HepG2 (cell line): ENCODE measurements at regions not wholly inside any gene's neighbourhood (a gene's known extent, or its start where the extent isn't known, plus 50 kb on each side); places are given as distances from the start of the nearest gene placed in this dataset.
A peak's percentile ranks its signal among the peaks of the same experiment; 100 is the strongest.

Experiments used
- ATAC-seq: fragments of 200-7000 bp; cut with Tn5 transposase; 3 replicates; pipeline ENCODE4 v1.9.1; 2020; ENCODE audit warnings: mild to moderate bottlenecking, moderate library complexity
- BruUV-seq: library from RNA; stranded (reverse); fragments of 400-500 nt; replicated peaks from 2 replicates; lab custom pipeline; 2021; lab: Mats Ljungman, UMichigan
- CTCF ChIA-PET: fragments of 300-600 bp; formaldehyde crosslinking; extraction: SDS; loops from one replicate; lab custom pipeline; 2021; ENCODE audit warnings: low total read pairs, inconsistent platforms, low intra/inter-chr PET ratio; lab: Yijun Ruan, JAX
- POLR2A ChIA-PET: fragments of 350-600 bp; sonication (Branson Sonifier 250); formaldehyde crosslinking; loops from one replicate; lab custom pipeline; 2020; ENCODE audit warnings: antibody characterized with exemption, inconsistent platforms; lab: Yijun Ruan, JAX
- DNase-seq: peaks from one replicate; pipeline ENCODE4 v3.0.0-alpha.2; 2015; ENCODE audit warnings: low spot score
- FAIRE-seq: peaks from 3 replicates; lab custom pipeline; 2011; peaks lifted over from hg19 to GRCh38; lab: Jason Lieb, UNC
- H2AFZ ChIP-seq: one replicate; pipeline ENCODE4 v1.6.1; 2011; ENCODE audit warnings: low read length, inconsistent platforms
- H3K27ac ChIP-seq: fragments of 300-600 bp; 3 replicates; pipeline ENCODE4 v1.8.0; 2011; ENCODE audit warnings: mixed run types, mild to moderate bottlenecking, mixed read lengths, low read length, inconsistent platforms; ENCODE audit not compliant: insufficient read depth; ENCODE audit errors: extremely low read length
- H3K27me3 ChIP-seq, 2 experiments: fragments of 200-600 bp in 1 of 2; 2 replicates in 1 of 2; 3 replicates in 1 of 2; pipeline versions ENCODE4 v1.6.0 to v1.8.0; 2011; ENCODE audit warnings: low read length in 2 of 2, mild to moderate bottlenecking in 2 of 2, moderate library complexity in 2 of 2, inconsistent platforms in 1 of 2; ENCODE audit not compliant: insufficient read depth in 2 of 2, control insufficient read depth in 1 of 2
- H3K36me3 ChIP-seq, 2 experiments: fragments of 200-600 bp in 1 of 2; replicated peaks in 1 of 2; 2 replicates in 1 of 2; 3 replicates in 1 of 2; pipeline versions ENCODE4 v1.5.1 to v1.8.0; 2011; ENCODE audit warnings: low read length in 2 of 2, inconsistent platforms in 1 of 2; ENCODE audit not compliant: insufficient read depth in 2 of 2, control insufficient read depth in 1 of 2
- H3K4me1 ChIP-seq: 2 replicates; pipeline ENCODE4 v1.5.1; 2012; ENCODE audit warnings: low read length, inconsistent platforms; ENCODE audit not compliant: insufficient read depth
- H3K4me2 ChIP-seq: 2 replicates; pipeline ENCODE4 v1.6.0; 2011; ENCODE audit warnings: low read depth, low read length, inconsistent platforms
- H3K4me3 ChIP-seq, 3 experiments: fragments of 200-600 bp in 1 of 3; sonication (generic), shearing (Covaris generic) in 1 of 3; replicated peaks in 1 of 3; 2 replicates each; pipeline ENCODE4 v1.5.1; 2011 to 2016; ENCODE audit warnings: low read length in 3 of 3, inconsistent platforms in 2 of 3, low read depth in 2 of 3, mild to moderate bottlenecking in 2 of 3, control low read depth in 1 of 3, mixed read lengths in 1 of 3; ENCODE audit not compliant: insufficient read depth in 1 of 3
- H3K79me2 ChIP-seq: one replicate; pipeline ENCODE4 v1.6.1; 2011; ENCODE audit warnings: low read length, inconsistent platforms; ENCODE audit not compliant: insufficient read depth
- H3K9ac ChIP-seq: 2 replicates; pipeline ENCODE4 v1.6.0; 2011; ENCODE audit warnings: mild to moderate bottlenecking, low read depth, low read length, inconsistent platforms; ENCODE audit not compliant: insufficient read depth
- H3K9me3 ChIP-seq: 2 replicates; pipeline ENCODE4 v1.5.1; 2012; ENCODE audit warnings: mild to moderate bottlenecking, low read length
- H4K20me1 ChIP-seq: 2 replicates; pipeline ENCODE4 v1.6.0; 2011; ENCODE audit warnings: inconsistent platforms, mild to moderate bottlenecking, low read length, moderate library complexity; ENCODE audit not compliant: insufficient read depth
- CREB1 ChIP-seq, 2 experiments: fragments of 450-650 bp in 1 of 2; IDR thresholded peaks; 2 replicates each; pipeline ENCODE4 v1.6.1; 2016 to 2017; ENCODE audit warnings: control low read depth in 1 of 2, mild to moderate bottlenecking in 1 of 2, missing compliant biosample characterization in 1 of 2, missing genetic modification characterization in 1 of 2
- ELF1 ChIP-seq: sonication (generic); formaldehyde crosslinking; IDR thresholded peaks from 2 replicates; pipeline ENCODE4 v1.4.0; 2020; ENCODE audit warnings: missing genetic modification reagents
- ETV5 ChIP-seq: IDR thresholded peaks from 2 replicates; pipeline ENCODE4 v1.6.1; 2018; ENCODE audit warnings: missing biosample characterization, missing genetic modification reagents, inconsistent platforms, borderline replicate concordance
- IKZF1 ChIP-seq: fragments of 450-650 bp; IDR thresholded peaks from 2 replicates; pipeline ENCODE4 v1.7.1; 2016
- MEF2D ChIP-seq: sonication (generic); formaldehyde crosslinking; IDR thresholded peaks from 2 replicates; pipeline ENCODE4 v1.5.1; 2020; ENCODE audit warnings: mild to moderate bottlenecking, missing genetic modification reagents
- MIER2 ChIP-seq: IDR thresholded peaks from 2 replicates; pipeline ENCODE4 v1.6.1; 2016; ENCODE audit warnings: missing biosample characterization, missing genetic modification reagents
- NFIC ChIP-seq: IDR thresholded peaks from 2 replicates; pipeline ENCODE4 v1.6.1; 2012; ENCODE audit warnings: mild to moderate bottlenecking, low read length, inconsistent platforms
- TP53 ChIP-seq: sonication (generic); formaldehyde crosslinking; conservative IDR thresholded peaks from 2 replicates; pipeline ENCODE4 v1.4.0; 2020; ENCODE audit warnings: missing genetic modification reagents
- ZNF543 ChIP-seq: sonication (generic); formaldehyde crosslinking; IDR thresholded peaks from 2 replicates; pipeline ENCODE4 v1.4.0; 2020; ENCODE audit warnings: mild to moderate bottlenecking, missing genetic modification reagents
- ZNF616 ChIP-seq: sonication (generic); formaldehyde crosslinking; IDR thresholded peaks from 2 replicates; pipeline ENCODE4 v1.5.0; 2020; ENCODE audit warnings: low read depth, mild to moderate bottlenecking, missing genetic modification reagents
- WGBS: methylation state at CpG from one replicate; pipeline ENCODE4 v1.1.6; 2017; ENCODE audit warnings: low lambda C conversion rate; 5-methylcytosine and 5-hydroxymethylcytosine counted together
- in situ Hi-C: cut with HindIII; loops from 2 replicates; pipeline ENCODE4 v1.10.0; 2017; ENCODE audit warnings: low pct_unique_long_range_greater_than_20kb; ENCODE audit not compliant: extremely low pct_ligation_motif_present
- intact Hi-C: fragments of 100-400 bp; cut with micrococcal nuclease; formaldehyde crosslinking; loops from one replicate; pipeline ENCODE4 v1.10.0; 2022; ENCODE audit not compliant: unreplicated experiment
- TF ChIP-seq, protein P1 (sequence below): sonication (generic); formaldehyde crosslinking; IDR thresholded peaks from 2 replicates; pipeline ENCODE4 v1.9.0; 2021; ENCODE audit warnings: missing genetic modification reagents, borderline replicate concordance
- TF ChIP-seq, protein P2 (sequence below): sonication (generic); formaldehyde crosslinking; IDR thresholded peaks from 2 replicates; pipeline ENCODE4 v1.4.0; 2020; ENCODE audit warnings: missing genetic modification reagents, borderline replicate concordance
- TF ChIP-seq, protein P3 (sequence below): sonication (generic); formaldehyde crosslinking; conservative IDR thresholded peaks from 2 replicates; pipeline ENCODE4 v1.4.0; 2020; ENCODE audit warnings: missing genetic modification reagents

DNA sequence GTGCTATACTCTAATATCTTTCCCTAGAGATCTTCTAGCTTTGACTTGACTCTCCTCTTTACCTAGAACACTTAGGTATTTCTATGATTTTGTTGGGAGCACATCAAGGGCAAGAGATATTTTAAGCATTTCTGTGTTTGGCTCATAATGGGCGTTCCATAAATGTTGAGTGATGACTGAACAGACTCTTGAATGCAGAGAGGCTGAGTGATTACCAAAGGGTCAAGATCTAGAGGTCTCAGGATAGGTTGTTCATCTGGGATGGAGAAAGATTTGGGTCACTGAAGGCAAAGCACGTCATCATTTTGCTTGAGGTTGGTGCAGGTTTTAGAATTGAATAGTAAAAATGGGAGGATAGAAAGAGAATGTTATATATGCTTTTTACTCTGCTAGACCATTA lies 705.4 kb upstream of the B3GALT2 start:
- Histone ChIP-seq H3K27me3 (no peaks in the 10 kb centered on the region), H3K4me2 (no peak overlapping the region), H3K9me3 (no peaks in the 10 kb centered on the region), H4K20me1 (no peaks in the 10 kb centered on the region), H2AFZ (no peak overlapping the region), H3K27ac (no peak overlapping the region), H3K4me3 (no peak overlapping the region), H3K4me1 (no peaks in the 10 kb centered on the region), H3K9ac (no peak overlapping the region), H3K36me3 (no peaks in the 10 kb centered on the region), H3K79me2 (no peaks in the 10 kb centered on the region)
- FAIRE-seq (no peak), ATAC-seq (no peak), DNase-seq (no peak)
- BruUV-seq, result no TSS peak
- intact Hi-C loops, result no loop called here
- ChIA-PET CTCF (no interaction called here), POLR2A (no interaction called here)
- TF ChIP-seq CREB1 (IDR thresholded peaks at IDR 0.05), result peak; percentile 37; the same call in 1 of the 2 replicates
- TF ChIP-seq CREB1 (CRISPR knock-in tag; IDR thresholded peaks at IDR 0.05), result no peak
- TF ChIP-seq ETV5 (CRISPR knock-in tag), result no peak
- in situ Hi-C loops, result no loop called here
- 2% methylated on average over 2 of the region's 2 CpGs for WGBS

DNA sequence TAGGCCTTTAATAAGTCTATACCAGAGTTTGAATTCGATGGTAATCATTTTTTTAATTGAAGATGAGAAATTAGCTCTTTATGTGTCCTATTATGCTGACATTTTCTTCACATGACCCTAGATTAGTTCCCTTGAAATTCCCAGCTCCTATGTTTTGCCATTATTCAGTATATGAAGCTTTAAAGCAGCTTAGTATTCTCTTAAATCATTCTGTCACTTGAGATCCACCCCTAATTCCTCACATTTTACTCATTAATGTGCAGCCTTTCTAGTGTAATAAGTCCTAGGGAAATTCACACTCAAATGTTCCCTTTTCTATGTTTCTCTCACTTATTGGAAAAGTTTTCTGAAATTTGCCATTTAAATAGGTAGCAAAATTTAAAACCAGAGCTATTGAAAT lies 704.5 kb upstream of the B3GALT2 start:
- Histone ChIP-seq H3K27me3 (no peaks in the 10 kb centered on the region; a peak in 1 of 5 replicates), H3K4me3 (no peak overlapping the region), H3K4me2 (no peak overlapping the region), H3K36me3 (no peaks in the 10 kb centered on the region), H3K9ac (no peak overlapping the region), H2AFZ (no peak overlapping the region), H3K27ac (no peak overlapping the region), H3K9me3 (no peaks in the 10 kb centered on the region), H4K20me1 (no peaks in the 10 kb centered on the region), H3K4me1 (no peaks in the 10 kb centered on the region), H3K79me2 (no peaks in the 10 kb centered on the region)
- ChIA-PET CTCF (no interaction called here), POLR2A (no interaction called here)
- in situ Hi-C loops (no loop called here), intact Hi-C loops (no loop called here)
- DNase-seq (no peak), FAIRE-seq (no peak), ATAC-seq (no peak)
- 3% methylated on average over 1 of the region's 1 CpG for WGBS
- BruUV-seq, result no TSS peak
- TF ChIP-seq, protein P1, sequence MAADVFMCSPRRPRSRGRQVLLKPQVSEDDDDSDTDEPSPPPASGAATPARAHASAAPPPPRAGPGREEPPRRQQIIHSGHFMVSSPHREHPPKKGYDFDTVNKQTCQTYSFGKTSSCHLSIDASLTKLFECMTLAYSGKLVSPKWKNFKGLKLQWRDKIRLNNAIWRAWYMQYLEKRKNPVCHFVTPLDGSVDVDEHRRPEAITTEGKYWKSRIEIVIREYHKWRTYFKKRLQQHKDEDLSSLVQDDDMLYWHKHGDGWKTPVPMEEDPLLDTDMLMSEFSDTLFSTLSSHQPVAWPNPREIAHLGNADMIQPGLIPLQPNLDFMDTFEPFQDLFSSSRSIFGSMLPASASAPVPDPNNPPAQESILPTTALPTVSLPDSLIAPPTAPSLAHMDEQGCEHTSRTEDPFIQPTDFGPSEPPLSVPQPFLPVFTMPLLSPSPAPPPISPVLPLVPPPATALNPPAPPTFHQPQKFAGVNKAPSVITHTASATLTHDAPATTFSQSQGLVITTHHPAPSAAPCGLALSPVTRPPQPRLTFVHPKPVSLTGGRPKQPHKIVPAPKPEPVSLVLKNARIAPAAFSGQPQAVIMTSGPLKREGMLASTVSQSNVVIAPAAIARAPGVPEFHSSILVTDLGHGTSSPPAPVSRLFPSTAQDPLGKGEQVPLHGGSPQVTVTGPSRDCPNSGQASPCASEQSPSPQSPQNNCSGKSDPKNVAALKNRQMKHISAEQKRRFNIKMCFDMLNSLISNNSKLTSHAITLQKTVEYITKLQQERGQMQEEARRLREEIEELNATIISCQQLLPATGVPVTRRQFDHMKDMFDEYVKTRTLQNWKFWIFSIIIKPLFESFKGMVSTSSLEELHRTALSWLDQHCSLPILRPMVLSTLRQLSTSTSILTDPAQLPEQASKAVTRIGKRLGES (CRISPR knock-in tag), result no peak
- TF ChIP-seq ZNF543 (no peak), MEF2D (CRISPR knock-in tag) (no peak), ZNF616 (no peak), ELF1 (CRISPR knock-in tag) (no peak), NFIC (no peak), MIER2 (CRISPR knock-in tag) (no peak), TP53 (CRISPR knock-in tag) (no peak), IKZF1 (no peak)
- TF ChIP-seq, protein P2, sequence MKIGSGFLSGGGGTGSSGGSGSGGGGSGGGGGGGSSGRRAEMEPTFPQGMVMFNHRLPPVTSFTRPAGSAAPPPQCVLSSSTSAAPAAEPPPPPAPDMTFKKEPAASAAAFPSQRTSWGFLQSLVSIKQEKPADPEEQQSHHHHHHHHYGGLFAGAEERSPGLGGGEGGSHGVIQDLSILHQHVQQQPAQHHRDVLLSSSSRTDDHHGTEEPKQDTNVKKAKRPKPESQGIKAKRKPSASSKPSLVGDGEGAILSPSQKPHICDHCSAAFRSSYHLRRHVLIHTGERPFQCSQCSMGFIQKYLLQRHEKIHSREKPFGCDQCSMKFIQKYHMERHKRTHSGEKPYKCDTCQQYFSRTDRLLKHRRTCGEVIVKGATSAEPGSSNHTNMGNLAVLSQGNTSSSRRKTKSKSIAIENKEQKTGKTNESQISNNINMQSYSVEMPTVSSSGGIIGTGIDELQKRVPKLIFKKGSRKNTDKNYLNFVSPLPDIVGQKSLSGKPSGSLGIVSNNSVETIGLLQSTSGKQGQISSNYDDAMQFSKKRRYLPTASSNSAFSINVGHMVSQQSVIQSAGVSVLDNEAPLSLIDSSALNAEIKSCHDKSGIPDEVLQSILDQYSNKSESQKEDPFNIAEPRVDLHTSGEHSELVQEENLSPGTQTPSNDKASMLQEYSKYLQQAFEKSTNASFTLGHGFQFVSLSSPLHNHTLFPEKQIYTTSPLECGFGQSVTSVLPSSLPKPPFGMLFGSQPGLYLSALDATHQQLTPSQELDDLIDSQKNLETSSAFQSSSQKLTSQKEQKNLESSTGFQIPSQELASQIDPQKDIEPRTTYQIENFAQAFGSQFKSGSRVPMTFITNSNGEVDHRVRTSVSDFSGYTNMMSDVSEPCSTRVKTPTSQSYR (CRISPR knock-in tag), result no peak
- TF ChIP-seq, protein P3, sequence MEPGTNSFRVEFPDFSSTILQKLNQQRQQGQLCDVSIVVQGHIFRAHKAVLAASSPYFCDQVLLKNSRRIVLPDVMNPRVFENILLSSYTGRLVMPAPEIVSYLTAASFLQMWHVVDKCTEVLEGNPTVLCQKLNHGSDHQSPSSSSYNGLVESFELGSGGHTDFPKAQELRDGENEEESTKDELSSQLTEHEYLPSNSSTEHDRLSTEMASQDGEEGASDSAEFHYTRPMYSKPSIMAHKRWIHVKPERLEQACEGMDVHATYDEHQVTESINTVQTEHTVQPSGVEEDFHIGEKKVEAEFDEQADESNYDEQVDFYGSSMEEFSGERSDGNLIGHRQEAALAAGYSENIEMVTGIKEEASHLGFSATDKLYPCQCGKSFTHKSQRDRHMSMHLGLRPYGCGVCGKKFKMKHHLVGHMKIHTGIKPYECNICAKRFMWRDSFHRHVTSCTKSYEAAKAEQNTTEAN (CRISPR knock-in tag), result no peak
